ENCODE measurements at regions not wholly inside any gene's neighbourhood (a gene's known extent, or its start where the extent isn't known, plus 50 kb on each side); places are given as distances from the start of the nearest gene placed in this dataset.
A peak's percentile ranks its signal among the peaks of the same experiment; 100 is the strongest.

GRCh38 chr3:197368330-197368729, 69.9 kb upstream of the DLG1 start:
- Histone ChIP-seq H4K91ac (ENCODE audit: insufficient read length, low read depth, low read length) (no peak overlapping the region), H3K4ac (ENCODE audit: low read depth, low read length) (no peak overlapping the region), H3K18ac (ENCODE audit: insufficient read length, low read depth, low read length) (no peak overlapping the region), H4K5ac (ENCODE audit: insufficient read length, low read depth, low read length) (no peak overlapping the region), H3K4me1 (ENCODE audit: insufficient read depth, low read length) (peaks cover 14% of the 10 kb centered on the region; the same call in 1 of the 2 replicates), H2BK15ac (ENCODE audit: low read depth, low read length) (no peak overlapping the region), H2AFZ (ENCODE audit: low read length) (no peak overlapping the region), H4K8ac (replicated peaks; ENCODE audit: insufficient read length, low read depth, low read length) (no peak overlapping the region), H2AK5ac (ENCODE audit: insufficient read length, low read length) (no peak overlapping the region), H3K14ac (ENCODE audit: insufficient read depth, low read length) (no peak overlapping the region), H2BK12ac (ENCODE audit: insufficient read length, low read depth, low read length) (no peak overlapping the region), H3K23ac (ENCODE audit: insufficient read length, low read depth, low read length) (no peak overlapping the region), H2BK120ac (ENCODE audit: low read depth, low read length, poor library complexity, severe bottlenecking) (no peak overlapping the region), H2BK5ac (ENCODE audit: insufficient read length, low read length) (no peak overlapping the region), H3K27me3 (ENCODE audit: insufficient read depth, low read length) (no peaks in the 10 kb centered on the region), H3K9ac (ENCODE audit: extremely low read depth, insufficient read length, low read length) (no peak overlapping the region), H4K20me1 (ENCODE audit: control insufficient read depth, insufficient read depth, insufficient read length) (no peaks in the 10 kb centered on the region), H3K9me3 (ENCODE audit: control insufficient read depth, low read depth, low read length) (no peaks in the 10 kb centered on the region), H3K23me2 (ENCODE audit: insufficient read length, low read depth, low read length, poor library complexity, severe bottlenecking) (no peaks in the 10 kb centered on the region), H3K79me1 (ENCODE audit: insufficient read depth, low read depth, low read length, poor library complexity, severe bottlenecking) (no peaks in the 10 kb centered on the region), H3K79me2 (ENCODE audit: insufficient read depth, low read length) (no peaks in the 10 kb centered on the region), H3T11ph (ENCODE audit: low read length) (no peak overlapping the region), H3K27ac (ENCODE audit: insufficient read length, low read depth, low read length) (no peak overlapping the region), H3K4me2 (ENCODE audit: insufficient read depth, insufficient read length, low read length) (no peak overlapping the region), H2BK20ac (ENCODE audit: low read depth, low read length, poor library complexity, severe bottlenecking) (no peak overlapping the region), H3K56ac (ENCODE audit: insufficient read length, low read depth, low read length) (no peak overlapping the region)
- no peaks in the 10 kb centered on the region; a peak in 1 of 7 replicates for H3K36me3 Mint-ChIP-seq (ENCODE audit: insufficient read depth in 1 of 3, low read depth in 3 of 3)
- peaks cover 51 to 61% of the 10 kb centered on the region in 2 experiments for H3K4me1 Mint-ChIP-seq
- DNase-seq: no peak
- TF ChIP-seq CTCF (conservative IDR thresholded peaks at IDR 0.05): no peak
- H3K4me3 Mint-ChIP-seq: peak overlapping the region in 1 of 2 experiments; percentile 24; a peak in 2 of 5 replicates
- no peaks in the 10 kb centered on the region; the same call in 1 of the 2 replicates for H3K27me3 Mint-ChIP-seq (ENCODE audit: low read depth)
- H3K9me3 Mint-ChIP-seq: no peaks in the 10 kb centered on the region
- peak overlapping the region in 2 of 3 experiments; percentile 8 to 33; a peak in 2 of 7 replicates for H3K27ac Mint-ChIP-seq
- WGBS (ENCODE audit: extremely low coverage, insufficient read length, low lambda C conversion rate): no CpG with 5 or more reads among the region's 4 CpGs

Data from H9 (cell line).